Karpas-422 (cell line): ENCODE measurements at regions not wholly inside any gene's neighbourhood (a gene's known extent, or its start where the extent isn't known, plus 50 kb on each side); places are given as distances from the start of the nearest gene placed in this dataset.

Source experiments
- DNase-seq: peaks from one replicate; pipeline ENCODE4 v3.0.0-alpha.2; 2015
- H2AFZ ChIP-seq: fragments of 200-600 bp; sonication (generic); 2 replicates; pipeline ENCODE4 v1.6.1; 2014; ENCODE audit warnings: antibody characterized with exemption, low read length, mixed read lengths
- H3K27ac ChIP-seq: fragments of 200-600 bp; sonication (generic); 2 replicates; pipeline ENCODE4 v1.5.1; 2014; ENCODE audit warnings: mild to moderate bottlenecking, low read length, moderate library complexity
- H3K27me3 ChIP-seq: fragments of 200-600 bp; sonication (generic); 2 replicates; pipeline ENCODE4 v1.6.1; 2014; ENCODE audit warnings: low read length, mixed read lengths
- H3K36me3 ChIP-seq: fragments of 200-600 bp; sonication (generic); 2 replicates; pipeline ENCODE4 v1.6.1; 2014; ENCODE audit warnings: low read length, mixed read lengths; ENCODE audit not compliant: insufficient read depth
- H3K4me1 ChIP-seq: fragments of 200-600 bp; sonication (generic); 2 replicates; pipeline ENCODE4 v1.6.1; 2014; ENCODE audit warnings: mild to moderate bottlenecking, low read length, mixed read lengths
- H3K4me2 ChIP-seq: fragments of 200-600 bp; sonication (generic); 2 replicates; pipeline ENCODE4 v1.6.1; 2014; ENCODE audit warnings: low read length, low read depth, mild to moderate bottlenecking; ENCODE audit not compliant: poor library complexity, severe bottlenecking
- H3K4me3 ChIP-seq: fragments of 200-600 bp; sonication (generic); 2 replicates; pipeline ENCODE4 v1.5.1; 2014; ENCODE audit warnings: mild to moderate bottlenecking, antibody characterized with exemption, low read length, mixed read lengths
- H3K79me2 ChIP-seq: fragments of 200-600 bp; sonication (generic); 2 replicates; pipeline ENCODE4 v1.6.1; 2014; ENCODE audit warnings: mild to moderate bottlenecking, low read length, mixed read lengths
- H3K9ac ChIP-seq: fragments of 200-600 bp; sonication (generic); 2 replicates; pipeline ENCODE4 v1.6.0; 2014; ENCODE audit warnings: low read length
- H3K9me2 ChIP-seq: fragments of 200-600 bp; sonication (generic), shearing (Covaris generic); replicated peaks from 2 replicates; pipeline ENCODE4 v1.6.0; 2014; ENCODE audit warnings: mild to moderate bottlenecking, low read length, moderate library complexity; ENCODE audit not compliant: insufficient read depth
- H3K9me3 ChIP-seq: fragments of 300-700, 200-600 bp; sonication (generic); 2 replicates; pipeline ENCODE4 v1.6.1; 2014; ENCODE audit warnings: low read length, mixed read lengths
- H4K20me1 ChIP-seq: fragments of 200-600 bp; sonication (generic); 2 replicates; pipeline ENCODE4 v1.6.1; 2014; ENCODE audit warnings: mild to moderate bottlenecking, antibody characterized with exemption, low read length, low read depth; ENCODE audit not compliant: insufficient read depth

GRCh38 chr2:45169339-45170190 is 160.3 kb upstream of the SIX2 start:
- Histone ChIP-seq H4K20me1 (no peaks in the 10 kb centered on the region), H3K4me1 (peaks cover 27% of the 10 kb centered on the region), H3K9me3 (no peaks in the 10 kb centered on the region), H3K4me2 (no peak overlapping the region), H3K79me2 (no peaks in the 10 kb centered on the region), H3K36me3 (no peaks in the 10 kb centered on the region), H3K4me3 (no peak overlapping the region), H3K9ac (no peak overlapping the region), H3K9me2 (no peaks in the 10 kb centered on the region), H2AFZ (no peak overlapping the region), H3K27me3 (no peaks in the 10 kb centered on the region), H3K27ac (no peak overlapping the region)
- DNase-seq: no peak

GRCh38 chr2:45168711-45169338 is 159.6 kb upstream of the SIX2 start:
- no peak overlapping the region for H2AFZ ChIP-seq
- H3K4me1 ChIP-seq: peaks cover 27% of the 10 kb centered on the region
- no peak for DNase-seq
- H3K27me3 ChIP-seq: no peaks in the 10 kb centered on the region
- H3K4me3 ChIP-seq: no peak overlapping the region
- H3K9ac ChIP-seq: no peak overlapping the region
- H3K4me2 ChIP-seq: no peak overlapping the region
- no peaks in the 10 kb centered on the region for H4K20me1 ChIP-seq
- no peaks in the 10 kb centered on the region for H3K9me2 ChIP-seq
- no peaks in the 10 kb centered on the region for H3K79me2 ChIP-seq
- H3K27ac ChIP-seq: no peak overlapping the region
- no peaks in the 10 kb centered on the region for H3K9me3 ChIP-seq
- H3K36me3 ChIP-seq: no peaks in the 10 kb centered on the region

GRCh38 chr2:45167920-45168629 is 158.8 kb upstream of the SIX2 start:
- Histone ChIP-seq H3K36me3 (no peaks in the 10 kb centered on the region), H3K9me3 (no peaks in the 10 kb centered on the region), H3K9ac (no peak overlapping the region), H3K4me3 (no peak overlapping the region), H3K4me1 (peaks cover 27% of the 10 kb centered on the region), H3K79me2 (no peaks in the 10 kb centered on the region), H3K9me2 (no peaks in the 10 kb centered on the region), H4K20me1 (no peaks in the 10 kb centered on the region), H3K27me3 (no peaks in the 10 kb centered on the region), H3K27ac (no peak overlapping the region), H2AFZ (no peak overlapping the region), H3K4me2 (no peak overlapping the region)
- no peak for DNase-seq

- Histone ChIP-seq H3K9me2 (no peaks in the 10 kb centered on the region), H3K4me3 (no peak overlapping the region), H3K27me3 (no peaks in the 10 kb centered on the region), H4K20me1 (no peaks in the 10 kb centered on the region), H3K27ac (no peak overlapping the region), H3K4me2 (peak overlapping the region; percentile 20), H3K36me3 (no peaks in the 10 kb centered on the region), H3K79me2 (no peaks in the 10 kb centered on the region), H3K4me1 (peaks cover 27% of the 10 kb centered on the region), H2AFZ (0 out of 2 replicates have a peak overlapping the region, but pooled peaks have one; percentile 19), H3K9ac (no peak overlapping the region), H3K9me3 (no peaks in the 10 kb centered on the region)
- DNase-seq: no peak
Observed at GRCh38 chr2:45166229-45166890, 157.1 kb upstream of the SIX2 start.

- Histone ChIP-seq H3K4me1 (peaks cover 38% of the 10 kb centered on the region), H3K27me3 (no peaks in the 10 kb centered on the region), H3K27ac (no peak overlapping the region), H3K36me3 (no peaks in the 10 kb centered on the region), H3K4me3 (no peak overlapping the region), H4K20me1 (no peaks in the 10 kb centered on the region), H3K9ac (no peak overlapping the region), H3K4me2 (no peak overlapping the region), H2AFZ (no peak overlapping the region), H3K9me2 (no peaks in the 10 kb centered on the region), H3K79me2 (no peaks in the 10 kb centered on the region), H3K9me3 (no peaks in the 10 kb centered on the region)
- no peak for DNase-seq
Observed at GRCh38 chr2:45162711-45163110, 153.5 kb upstream of the SIX2 start.

GRCh38 chr2:45156605-45157004 is 147.4 kb upstream of the SIX2 start:
- Histone ChIP-seq H4K20me1 (no peaks in the 10 kb centered on the region), H3K9me3 (no peaks in the 10 kb centered on the region)

GRCh38 chr2:45154606-45155155 is 145.4 kb upstream of the SIX2 start:
- no peak for DNase-seq
- Histone ChIP-seq H4K20me1 (no peaks in the 10 kb centered on the region), H3K4me1 (peaks cover 75% of the 10 kb centered on the region), H3K27me3 (no peaks in the 10 kb centered on the region), H3K79me2 (no peaks in the 10 kb centered on the region), H2AFZ (no peak overlapping the region), H3K27ac (peak overlapping the region; percentile 97; the same call in 1 of the 2 replicates), H3K4me3 (no peak overlapping the region), H3K9me2 (no peaks in the 10 kb centered on the region), H3K9ac (no peak overlapping the region), H3K4me2 (no peak overlapping the region), H3K9me3 (peaks cover 13% of the 10 kb centered on the region), H3K36me3 (peaks cover 12% of the 10 kb centered on the region; the same call in 1 of the 2 replicates)

More at GRCh38 chr2:45156605-45157004, 147.4 kb upstream of the SIX2 start:
- Histone ChIP-seq H3K9me2 (no peaks in the 10 kb centered on the region), H3K27me3 (no peaks in the 10 kb centered on the region), H2AFZ (no peak overlapping the region; the same call in 1 of the 2 replicates), H3K4me2 (no peak overlapping the region), H3K4me3 (no peak overlapping the region), H3K9ac (no peak overlapping the region), H3K27ac (no peak overlapping the region), H3K36me3 (no peaks in the 10 kb centered on the region), H3K4me1 (peaks cover 75% of the 10 kb centered on the region), H3K79me2 (no peaks in the 10 kb centered on the region)
- no peak for DNase-seq
